COLO668 (cell line): ENCODE measurements at regions not wholly inside any gene's neighbourhood (a gene's known extent, or its start where the extent isn't known, plus 50 kb on each side); places are given as distances from the start of the nearest gene placed in this dataset.
"Not testable (repeated sequence)": the region's sequence is repeated elsewhere in the genome, so short reads cannot be mapped to it uniquely, and the experiment has no call there.

Experiments
- DNase-seq: peaks from one replicate; lab custom pipeline; 2025; ENCODE audit not compliant: unreplicated experiment; lab: John Stamatoyannopoulos, UW

DNA sequence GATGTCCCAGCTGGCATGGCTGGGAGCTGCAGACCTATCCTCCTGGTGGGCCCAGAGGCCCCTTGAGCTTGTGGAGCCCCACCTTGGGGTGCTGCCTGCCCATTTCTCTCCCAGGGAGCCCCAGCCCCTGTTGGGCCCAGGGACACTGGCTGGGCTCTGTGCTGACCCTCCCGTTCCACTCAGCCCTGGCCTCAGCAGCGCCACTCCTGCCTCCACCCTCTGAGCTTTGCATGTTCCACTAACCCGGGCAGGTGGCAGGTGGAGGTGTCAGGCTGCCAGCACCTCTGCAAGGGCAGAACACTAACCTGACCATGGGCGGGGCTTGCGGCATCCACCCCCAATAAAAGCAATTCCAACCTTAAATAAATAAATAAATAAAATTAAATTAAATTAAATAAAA, 299.2 kb downstream of the LRIG3 start:
- no peak for DNase-seq

DNA sequence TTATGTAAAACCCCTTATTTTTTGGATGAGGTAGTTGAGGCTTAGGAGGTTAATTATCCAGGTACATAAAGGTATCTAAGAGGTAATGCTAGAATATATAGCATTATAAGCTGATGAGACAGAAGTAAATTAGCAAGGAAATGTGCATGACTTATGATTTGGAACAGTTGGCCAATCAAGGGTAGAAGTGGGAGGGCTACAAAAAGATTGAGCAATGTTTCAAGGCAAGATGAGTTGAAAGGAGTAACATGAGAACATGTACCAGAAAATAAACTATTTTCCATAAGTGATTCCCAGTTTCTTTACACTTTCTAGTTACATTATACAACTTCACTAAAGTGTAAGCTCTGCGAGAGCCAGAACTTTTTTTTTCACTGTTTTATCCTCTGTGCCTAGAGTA, 290.9 kb downstream of the LRIG3 start:
- DNase-seq, result no peak

DNA sequence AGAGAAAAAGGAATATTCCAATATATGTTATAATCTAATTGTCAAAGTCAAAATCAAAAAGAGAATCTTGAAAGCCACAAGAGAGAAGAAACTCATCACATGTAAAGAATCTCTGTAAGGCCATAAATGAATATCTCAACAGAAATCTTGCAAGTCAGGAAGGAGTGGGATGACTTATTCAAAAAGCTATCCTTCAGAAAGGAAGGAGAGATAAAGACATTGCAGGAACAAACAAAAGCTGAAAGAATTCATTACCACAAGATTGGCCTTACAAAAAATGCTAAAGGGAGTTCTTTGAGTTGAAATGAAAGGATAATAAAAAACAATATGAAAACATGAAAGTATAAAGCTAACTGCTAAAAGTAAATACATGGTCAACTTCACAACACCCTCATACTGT, 286.8 kb downstream of the LRIG3 start:
- no peak for DNase-seq

DNA sequence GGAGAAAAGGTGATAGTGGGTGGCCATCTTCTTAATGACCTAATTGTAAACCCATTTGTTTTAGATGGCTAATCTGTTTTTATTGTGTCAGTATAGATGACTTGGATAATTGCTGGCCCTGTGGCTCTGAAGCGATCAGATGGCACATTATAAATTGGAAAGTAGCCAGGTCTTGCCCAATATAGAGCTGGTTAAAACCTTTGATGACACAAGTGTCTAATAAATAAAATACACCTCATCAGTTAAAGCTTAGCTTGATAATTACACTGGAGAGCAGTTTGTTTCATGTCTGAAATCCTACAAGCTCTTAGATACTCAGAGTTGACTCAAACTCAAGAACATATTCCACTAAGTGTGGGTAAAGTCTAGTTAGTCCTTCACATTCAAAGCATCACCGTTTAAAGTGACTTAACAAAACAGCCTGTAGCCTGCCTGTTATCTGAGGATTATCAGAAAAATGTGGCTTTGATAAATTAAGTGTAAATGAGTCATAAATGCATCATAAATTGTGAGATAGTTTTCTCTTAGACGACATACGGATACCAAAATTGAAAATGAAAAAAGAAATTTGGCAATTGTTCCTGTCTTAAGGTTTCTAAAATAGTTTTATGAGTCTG, 280.9 kb downstream of the LRIG3 start:
- no peak for DNase-seq

DNA sequence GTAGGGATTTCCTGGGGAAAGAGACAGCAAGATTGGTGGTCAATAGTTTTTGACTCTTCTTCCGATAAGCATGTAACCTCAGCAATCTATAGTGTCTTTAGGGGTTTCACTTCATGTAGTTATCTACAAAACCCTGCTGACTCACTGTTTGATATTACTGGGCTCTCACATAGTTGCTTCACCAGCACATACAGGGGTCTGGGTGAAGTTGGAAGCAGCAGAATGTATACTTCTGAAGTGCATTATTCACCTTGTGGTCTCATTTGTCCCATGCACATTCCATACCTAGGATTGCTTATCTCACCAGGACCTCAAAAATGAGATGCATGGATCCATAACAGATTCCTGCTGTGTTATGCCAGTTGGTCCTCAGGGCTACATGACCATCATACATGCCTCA, 280.0 kb downstream of the LRIG3 start:
- DNase-seq, result no peak

DNA sequence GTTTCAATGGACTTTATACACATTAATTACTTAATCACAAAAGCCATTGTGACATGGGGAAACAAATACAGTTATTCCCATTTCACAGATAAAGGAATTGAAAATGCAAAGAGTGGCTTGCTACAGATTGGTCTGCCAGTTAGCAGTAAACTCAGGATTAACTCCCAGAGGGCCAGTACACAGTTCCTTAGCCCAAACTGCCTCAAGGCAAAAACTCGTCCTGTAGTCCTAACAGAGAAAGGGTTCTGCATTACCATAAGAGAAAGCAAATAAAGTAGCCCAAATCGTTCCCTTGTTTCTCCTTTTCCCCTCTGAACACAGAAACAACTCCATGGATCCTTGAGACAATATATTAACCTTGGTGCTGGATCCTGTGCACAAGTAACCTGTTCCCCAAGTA, 274.4 kb downstream of the LRIG3 start:
- no peak for DNase-seq

DNA sequence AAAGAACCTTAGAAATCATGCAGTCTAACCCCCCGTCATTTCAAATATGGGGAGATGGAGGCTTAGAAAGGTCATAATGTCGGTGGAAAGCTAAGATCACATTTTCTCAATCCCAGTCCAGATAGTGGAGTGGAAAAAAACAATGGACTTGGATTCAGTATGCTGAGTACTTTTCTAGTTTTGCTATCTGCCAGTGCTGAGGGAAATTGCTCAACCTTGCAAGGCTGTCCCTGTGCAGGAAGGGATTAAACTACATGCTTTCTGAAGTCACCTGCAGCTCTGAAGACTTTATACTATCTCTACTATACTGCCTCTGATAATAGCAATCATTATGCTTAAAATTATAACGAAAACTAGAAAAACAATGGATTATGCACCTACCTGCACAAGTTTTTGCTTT, 272.8 kb downstream of the LRIG3 start:
- DNase-seq, result no peak

DNA sequence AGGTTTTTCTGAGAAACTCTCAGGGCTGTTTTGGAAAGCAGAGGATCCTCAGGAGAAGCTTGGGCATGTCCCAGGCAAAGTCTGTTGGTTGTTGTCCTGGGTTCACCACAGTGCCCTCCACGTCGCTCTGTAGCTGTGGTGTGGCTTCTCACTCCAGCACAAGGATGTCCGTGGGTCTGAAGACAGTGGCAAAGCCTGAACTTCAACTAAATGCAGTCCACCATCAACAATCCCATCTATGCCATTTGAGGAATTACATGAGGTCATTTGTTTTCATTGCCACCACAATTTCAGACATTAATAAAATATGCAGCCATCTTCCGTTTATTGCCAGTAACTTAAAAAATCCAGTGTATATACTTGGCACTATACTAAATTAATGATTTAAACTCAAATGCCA, 272.1 kb downstream of the LRIG3 start:
- DNase-seq, result no peak

DNA sequence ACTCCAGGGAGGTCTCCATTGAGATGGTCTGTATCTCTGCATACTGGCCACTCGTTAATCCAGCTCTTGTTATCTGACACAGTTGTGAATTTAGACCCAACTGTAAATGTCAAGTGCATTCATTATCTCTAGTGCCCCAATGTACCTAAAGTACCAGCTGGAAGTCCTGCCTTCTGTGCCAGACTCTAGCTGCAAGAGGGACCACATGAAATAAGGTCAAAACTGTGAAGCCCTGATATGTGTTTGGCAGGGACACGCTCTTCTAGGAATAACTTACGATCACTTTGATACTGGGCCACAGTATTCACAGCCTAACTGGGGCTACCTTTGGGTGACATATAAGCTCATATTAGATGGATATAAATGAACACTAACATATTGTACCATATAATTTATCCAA, 268.5 kb downstream of the LRIG3 start:
- DNase-seq, result no peak

DNA sequence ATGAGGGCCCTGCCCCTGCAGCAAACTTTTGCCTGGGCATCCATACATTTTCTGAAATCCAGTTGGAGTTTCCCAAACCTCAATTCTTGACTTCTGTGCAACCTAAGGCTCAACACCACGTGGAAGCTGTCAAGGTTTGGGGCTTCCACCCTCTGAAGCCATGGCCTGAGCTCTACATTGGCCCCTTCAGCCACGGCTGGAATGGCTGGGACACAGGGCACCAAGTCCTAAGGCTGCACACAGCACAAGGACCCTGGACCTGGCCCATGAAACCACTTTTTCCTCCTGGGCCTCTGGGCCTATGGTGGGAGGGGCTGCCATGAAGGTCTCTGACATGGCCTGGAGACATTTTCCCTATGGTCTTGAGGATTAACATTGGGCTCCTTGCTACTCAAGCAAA, 266.3 kb downstream of the LRIG3 start:
- no peak for DNase-seq

DNA sequence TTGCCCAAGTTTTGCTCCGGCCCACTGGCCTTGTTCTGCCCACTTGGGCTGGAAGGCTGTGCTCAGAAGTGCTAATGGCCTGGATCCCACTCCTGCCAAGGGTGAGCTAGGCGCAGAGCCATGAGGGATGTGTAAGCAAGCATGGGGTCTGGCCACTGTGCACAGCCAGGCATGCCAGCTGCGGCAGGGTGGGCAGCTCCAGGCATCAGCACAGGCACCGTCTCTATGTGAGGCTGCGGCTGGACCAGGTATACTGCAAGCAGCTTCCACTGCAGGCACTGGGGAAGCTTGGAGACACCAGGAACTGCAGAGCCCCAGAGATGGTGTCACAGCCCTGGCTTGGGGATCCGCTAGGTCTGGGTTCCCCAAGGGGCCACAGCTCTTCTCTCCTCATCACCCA, 264.9 kb downstream of the LRIG3 start:
- no peak for DNase-seq

DNA sequence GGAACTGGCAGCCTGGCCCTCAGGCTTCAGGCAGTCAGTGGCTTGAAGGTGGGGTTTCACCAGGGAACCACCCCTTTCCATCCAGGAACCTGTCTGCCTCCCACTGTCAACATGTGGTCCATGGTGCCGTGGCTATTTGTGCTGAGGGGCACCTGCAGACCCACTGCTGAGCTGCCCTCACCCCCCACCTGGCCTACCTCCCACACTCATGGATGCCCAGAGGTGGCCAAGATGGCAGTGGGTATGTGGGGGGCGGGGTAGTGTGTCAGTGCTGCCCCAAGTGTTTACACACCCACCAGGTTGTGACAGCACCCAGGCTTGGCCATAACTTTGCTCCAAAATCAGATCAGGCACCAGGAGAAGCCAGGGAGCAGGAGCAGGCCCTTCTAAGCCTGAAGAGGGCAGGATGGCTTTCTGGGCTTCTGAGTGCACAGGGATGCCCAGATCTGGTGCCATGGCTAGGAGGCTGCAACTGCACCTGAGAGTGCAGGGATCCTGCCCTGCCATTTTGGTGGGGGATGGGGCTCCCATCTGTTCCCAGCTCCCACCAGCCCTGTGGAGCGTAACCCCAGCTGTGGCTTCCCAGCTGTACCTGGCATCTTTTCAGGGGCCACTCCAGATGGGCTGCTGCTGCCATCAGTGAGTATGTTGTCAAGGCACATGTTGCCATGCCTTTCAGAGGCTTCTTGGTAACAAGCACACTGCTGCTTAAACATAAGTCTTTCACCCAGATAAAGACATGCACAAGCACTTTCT, 263.9 kb downstream of the LRIG3 start:
- DNase-seq, result no peak

DNA sequence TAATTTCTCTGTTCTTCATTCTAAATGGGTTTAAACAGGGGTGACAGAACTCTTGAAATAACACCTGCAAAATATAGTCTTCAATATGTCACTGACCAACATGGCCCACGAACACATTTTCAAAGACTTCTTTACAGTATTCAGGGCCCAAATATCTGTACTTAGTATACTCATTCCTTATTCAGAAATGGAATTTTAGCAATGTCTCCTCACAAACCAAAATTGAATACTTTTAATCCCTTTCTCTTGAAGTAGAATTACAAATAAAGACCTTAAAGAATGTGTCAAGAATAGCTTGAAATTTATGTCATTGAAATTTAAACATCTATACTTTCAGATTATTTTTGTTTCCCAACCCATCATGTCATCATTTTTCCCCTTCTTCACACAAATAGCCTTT, 263.1 kb downstream of the LRIG3 start:
- no peak for DNase-seq

DNA sequence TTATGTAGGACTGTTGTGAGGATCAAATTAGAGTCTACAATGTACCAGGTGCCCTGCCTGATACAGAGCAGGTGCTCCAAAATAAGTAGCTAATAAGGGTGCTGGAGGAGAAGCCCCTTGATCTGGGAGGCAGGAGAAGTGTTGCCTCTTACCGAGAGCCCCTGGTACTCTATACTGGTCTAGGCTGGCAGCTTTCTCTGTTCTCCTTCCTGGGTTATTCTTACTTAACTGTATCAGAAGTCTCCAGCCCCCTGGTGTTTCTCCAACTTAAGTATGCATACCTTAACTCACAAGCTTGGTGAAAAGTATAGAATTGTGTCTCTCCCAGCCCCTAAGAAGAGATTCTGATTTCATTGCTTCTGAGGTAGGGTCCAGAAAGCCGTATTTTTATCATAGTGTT, 254.9 kb downstream of the LRIG3 start:
- no peak for DNase-seq

DNA sequence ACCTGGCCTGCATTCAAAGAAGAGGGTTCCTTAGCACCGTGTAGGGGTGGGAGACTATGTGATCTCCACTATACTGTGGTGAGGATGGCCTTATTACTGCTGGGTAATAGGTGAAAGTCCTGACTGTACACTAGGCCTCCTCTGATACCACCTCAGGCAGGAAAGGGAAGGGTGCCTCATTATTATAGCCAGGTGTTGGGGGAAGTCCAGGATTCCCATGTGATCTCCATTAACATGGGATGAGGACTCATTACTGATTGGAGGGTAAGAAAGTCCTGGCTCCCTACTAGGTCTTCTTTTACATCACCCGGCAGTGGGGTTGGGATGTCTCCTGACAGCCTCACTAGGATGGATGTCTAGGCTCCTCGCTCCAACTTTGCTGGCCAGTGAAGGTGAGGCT, 252.1 kb downstream of the LRIG3 start:
- DNase-seq, result no peak

DNA sequence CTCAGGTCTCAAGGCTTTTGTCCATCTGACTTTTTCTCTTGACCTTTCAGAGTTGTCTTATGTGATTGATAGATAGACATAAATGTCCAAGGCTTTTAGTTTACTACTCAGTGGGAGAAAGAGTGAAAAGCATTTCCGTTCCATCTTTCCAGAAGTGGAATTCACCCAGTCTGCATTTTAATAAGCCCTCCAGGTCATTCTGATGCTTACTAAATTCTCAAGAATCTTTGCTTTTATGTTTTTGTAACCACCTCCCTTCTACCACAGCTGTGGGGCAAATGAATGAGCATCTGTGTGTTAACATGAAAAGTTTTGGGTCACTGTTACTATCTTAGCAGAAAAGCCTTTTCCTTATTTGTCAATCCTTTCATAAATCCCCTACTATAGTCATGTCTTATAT, 251.4 kb downstream of the LRIG3 start:
- no peak for DNase-seq

DNA sequence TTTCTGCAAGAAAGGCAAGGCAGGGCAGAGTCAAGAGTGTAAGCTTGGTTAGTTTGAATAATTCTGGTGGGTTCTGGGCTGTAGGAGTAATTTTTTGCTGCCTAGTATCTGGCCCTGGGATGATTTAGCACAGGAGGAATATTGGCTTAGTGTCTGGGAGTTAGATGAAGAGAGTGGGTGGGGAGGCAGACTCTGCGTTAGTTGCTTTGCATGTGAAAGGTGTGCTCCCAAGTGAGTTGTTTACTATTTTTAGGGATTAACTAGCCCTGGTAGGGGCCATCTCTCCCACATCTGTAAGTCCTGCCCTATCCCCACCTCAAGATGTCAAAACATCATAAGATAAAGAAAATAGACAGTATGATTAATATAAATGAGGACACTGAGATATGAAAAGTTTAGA, 249.7 kb downstream of the LRIG3 start:
- DNase-seq, result no peak

DNA sequence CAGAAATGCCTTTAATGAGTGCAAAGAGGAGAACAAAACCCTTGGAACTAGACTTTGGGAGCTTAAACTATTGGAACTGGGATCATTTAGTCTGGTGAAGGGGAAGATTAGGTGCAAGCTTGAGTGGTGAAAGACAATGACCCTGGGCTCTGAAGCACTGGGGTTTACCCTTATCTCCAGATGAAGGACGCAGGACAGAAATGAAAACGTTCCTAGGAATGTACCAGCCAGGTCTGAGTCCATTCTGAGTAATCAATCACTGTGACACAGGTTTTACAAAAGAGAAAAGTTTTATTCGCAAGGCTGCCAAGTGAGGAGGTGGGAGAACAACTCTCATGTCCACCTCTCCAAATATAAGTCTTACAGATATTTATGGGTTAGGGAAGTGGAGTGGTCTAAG, 249.1 kb downstream of the LRIG3 start:
- DNase-seq, result no peak

DNA sequence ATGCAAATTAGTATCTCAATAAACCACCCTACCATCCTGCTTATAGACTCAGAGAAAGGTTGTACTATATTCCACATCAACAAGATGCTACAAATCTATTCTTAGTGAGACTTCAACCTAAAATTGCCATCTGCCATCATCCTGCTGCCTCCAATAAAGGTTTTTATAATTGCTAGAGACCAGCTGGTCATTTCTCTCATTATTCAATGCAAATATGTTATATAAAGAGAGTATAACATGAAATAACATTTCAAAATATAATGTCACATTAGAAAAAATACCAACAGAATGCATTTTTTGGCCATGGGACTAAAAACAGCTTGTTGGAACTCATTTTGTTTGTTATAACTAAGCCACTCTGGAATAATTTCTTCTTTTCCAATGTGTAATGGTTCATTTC, 247.3 kb downstream of the LRIG3 start:
- no peak for DNase-seq

DNA sequence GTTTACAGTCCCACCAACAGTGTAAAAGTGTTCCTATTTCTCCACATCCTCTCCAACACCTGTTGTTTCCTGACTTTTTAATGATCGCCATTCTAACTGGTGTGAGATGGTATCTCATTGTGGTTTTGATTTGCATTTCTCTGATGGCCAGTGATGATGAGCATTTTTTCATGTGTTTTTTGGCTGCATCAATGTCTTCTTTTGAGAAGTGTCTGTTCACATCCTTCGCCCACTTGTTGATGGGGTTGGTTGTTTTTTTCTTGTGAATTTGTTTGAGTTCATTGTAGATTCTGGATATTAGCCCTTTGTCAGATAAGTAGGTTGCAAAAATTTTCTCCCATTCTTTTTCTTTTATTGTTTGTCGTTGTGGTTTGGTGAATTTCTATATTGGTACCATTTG, 242.5 kb downstream of the LRIG3 start:
- not testable (repeated sequence) for DNase-seq

DNA sequence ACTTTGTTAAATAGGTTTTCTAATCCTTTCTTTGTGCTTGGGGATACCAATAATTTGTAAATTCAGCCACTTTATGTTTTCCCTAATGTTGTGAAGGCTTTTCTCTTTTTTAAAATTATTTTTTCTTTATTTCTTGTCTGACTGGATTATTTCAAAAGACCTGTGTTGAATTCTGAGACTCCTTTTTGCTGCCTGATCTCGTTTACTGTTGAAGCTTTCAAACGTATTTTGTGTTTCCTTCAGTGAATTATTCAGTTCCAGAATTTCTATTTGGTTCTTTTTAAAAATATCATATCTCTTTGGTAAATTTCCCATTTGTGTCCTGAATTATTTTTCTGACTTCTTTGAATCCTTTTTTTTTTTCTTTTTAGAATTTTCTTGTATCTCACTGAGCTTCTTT, 241.6 kb downstream of the LRIG3 start:
- no peak for DNase-seq

DNA sequence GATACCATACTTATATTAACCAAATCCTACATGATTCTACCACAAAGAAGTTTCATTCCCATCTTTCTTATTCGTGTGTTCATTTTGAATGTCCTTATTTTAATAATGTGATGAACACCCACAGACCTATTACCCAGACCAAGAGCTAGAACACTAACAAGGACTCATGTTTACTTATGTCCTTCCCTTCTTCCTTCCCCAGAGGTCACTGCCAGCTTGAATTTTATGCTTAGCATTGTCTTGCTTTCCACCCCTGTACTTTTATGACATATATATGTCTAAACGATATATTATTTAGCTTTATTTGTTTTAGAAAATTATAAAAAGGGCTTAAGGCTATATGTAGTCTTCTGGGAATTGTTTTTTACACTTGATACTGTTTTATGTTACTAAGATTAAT, 238.6 kb downstream of the LRIG3 start:
- DNase-seq, result no peak

DNA sequence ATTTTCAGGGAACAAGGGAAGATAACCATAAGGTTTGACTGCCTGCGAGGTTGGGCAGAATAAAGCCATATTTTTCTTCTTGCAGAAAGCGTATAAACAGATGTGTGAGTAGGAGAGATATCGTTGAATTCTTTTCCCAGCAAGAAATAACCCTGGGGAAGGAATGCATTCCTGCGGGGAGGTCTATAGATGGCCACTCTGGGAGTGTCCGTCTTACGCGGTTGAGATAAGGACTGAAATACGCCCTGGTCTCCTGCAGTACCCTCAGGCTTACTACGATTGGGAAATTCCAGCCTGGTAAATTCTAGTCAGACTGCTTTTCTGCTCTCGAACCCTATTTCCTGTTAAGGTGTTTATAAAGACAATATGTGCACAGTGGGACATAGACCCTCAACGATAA, 225.0 kb downstream of the LRIG3 start:
- no peak for DNase-seq
